ENCODE measurements at regions not wholly inside any gene's neighbourhood (a gene's known extent, or its start where the extent isn't known, plus 50 kb on each side); places are given as distances from the start of the nearest gene placed in this dataset.

DNA sequence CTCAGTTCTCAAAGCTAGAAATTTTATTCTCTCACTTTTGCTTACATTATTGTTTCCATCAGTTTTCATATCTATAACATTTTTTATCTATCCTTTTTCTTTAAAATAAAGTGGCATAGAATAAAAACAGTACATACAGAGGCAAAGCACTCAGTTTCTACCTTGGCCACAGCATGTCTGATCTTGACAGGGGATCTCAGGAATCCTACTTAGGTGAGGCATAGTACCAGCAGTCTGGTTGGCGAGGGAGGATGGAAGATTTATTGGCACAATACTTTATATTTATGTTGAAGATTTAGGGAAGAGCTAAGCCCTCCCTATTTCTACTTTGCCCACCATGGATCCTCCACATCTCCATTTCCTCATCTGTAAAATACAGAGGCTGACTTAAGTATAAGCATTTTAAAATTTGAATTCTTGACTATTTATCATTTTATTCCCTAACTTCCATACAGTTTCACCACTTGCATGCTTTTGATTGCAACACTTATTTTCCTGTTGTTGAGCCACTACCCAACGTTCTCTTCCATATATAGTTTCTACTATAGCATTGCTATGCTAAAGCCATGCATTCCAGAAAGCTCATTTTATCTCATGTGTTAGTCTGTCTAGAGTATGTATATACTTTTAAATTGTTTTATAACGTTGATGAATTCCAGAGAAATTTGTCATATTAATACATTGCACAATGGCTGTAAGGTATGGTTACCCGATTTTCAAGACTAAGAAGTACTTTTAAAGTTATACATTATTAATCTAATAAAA is 506.7 kb downstream of the KCTD12 start:
- no peaks in the 10 kb centered on the region for H3K4me1 Mint-ChIP-seq (ENCODE audit: low read depth)
- H3K36me3 Mint-ChIP-seq (ENCODE audit: low read depth), result no peaks in the 10 kb centered on the region
- H3K4me3 Mint-ChIP-seq, result no peak overlapping the region
- no peaks in the 10 kb centered on the region for H3K9me3 Mint-ChIP-seq
- H3K27ac Mint-ChIP-seq, result no peak overlapping the region
- DNase-seq (ENCODE audit: low spot score), result no peak
- H3K27me3 Mint-ChIP-seq (ENCODE audit: low read depth), result no peaks in the 10 kb centered on the region

- Mint-ChIP-seq H3K27ac (no peak overlapping the region), H3K4me3 (no peak overlapping the region), H3K36me3 (ENCODE audit: low read depth) (no peaks in the 10 kb centered on the region), H3K9me3 (no peaks in the 10 kb centered on the region), H3K4me1 (ENCODE audit: low read depth) (no peaks in the 10 kb centered on the region), H3K27me3 (ENCODE audit: low read depth) (no peaks in the 10 kb centered on the region)
- no peak for DNase-seq (ENCODE audit: low spot score)
These were observed 507.4 kb downstream of the KCTD12 start for GRCh38 chr13:76378767-76379166.

- H3K36me3 Mint-ChIP-seq (ENCODE audit: low read depth), result no peaks in the 10 kb centered on the region
- no peak overlapping the region for H3K27ac Mint-ChIP-seq
- DNase-seq (ENCODE audit: low spot score), result no peak
- no peaks in the 10 kb centered on the region for H3K4me1 Mint-ChIP-seq (ENCODE audit: low read depth)
- no peaks in the 10 kb centered on the region for H3K27me3 Mint-ChIP-seq (ENCODE audit: low read depth)
- no peak overlapping the region for H3K4me3 Mint-ChIP-seq
- peaks cover 3% of the 10 kb centered on the region for H3K9me3 Mint-ChIP-seq
These were observed 522.4 kb downstream of the KCTD12 start for GRCh38 chr13:76363682-76364289.

- Mint-ChIP-seq H3K27ac (no peak overlapping the region), H3K9me3 (peaks cover under 1% of the 10 kb centered on the region), H3K4me1 (ENCODE audit: low read depth) (no peaks in the 10 kb centered on the region), H3K4me3 (no peak overlapping the region), H3K36me3 (ENCODE audit: low read depth) (no peaks in the 10 kb centered on the region), H3K27me3 (ENCODE audit: low read depth) (no peaks in the 10 kb centered on the region)
- DNase-seq (ENCODE audit: low spot score), result no peak
These were observed 524.3 kb downstream of the KCTD12 start for GRCh38 chr13:76361868-76362267.

DNA sequence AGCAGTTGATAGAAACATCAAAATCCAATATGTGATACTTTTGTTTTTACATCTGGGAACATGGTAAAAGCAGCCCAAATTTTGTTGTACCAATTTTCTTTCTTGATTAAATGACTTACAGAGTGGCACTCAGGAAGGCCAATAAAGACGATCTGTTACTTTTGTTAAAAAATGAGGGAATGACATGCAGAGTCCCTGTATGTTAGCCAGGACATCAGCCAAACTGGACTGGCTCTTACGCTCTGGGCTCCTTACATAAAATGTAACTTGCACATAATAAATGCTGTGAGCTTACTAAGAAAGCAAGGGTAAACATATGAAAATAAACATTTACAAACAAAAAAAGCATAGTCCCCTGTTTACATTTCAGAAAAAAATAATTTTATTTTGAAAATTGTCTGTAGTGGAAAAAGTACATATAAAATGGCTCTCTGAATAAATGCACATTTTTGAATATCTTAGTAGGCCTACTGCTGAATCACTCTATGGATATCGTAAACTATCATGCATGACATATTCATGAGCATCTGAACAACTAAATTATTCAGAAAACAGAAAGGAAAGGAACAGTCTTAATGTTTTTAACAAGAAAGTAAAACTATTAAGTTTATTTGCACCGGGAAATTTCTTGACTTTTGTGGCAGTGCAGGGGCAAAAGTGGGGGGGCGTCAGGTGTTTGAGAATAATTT is 534.5 kb downstream of the KCTD12 start:
- Mint-ChIP-seq H3K4me1 (ENCODE audit: low read depth) (no peaks in the 10 kb centered on the region), H3K36me3 (ENCODE audit: low read depth) (no peaks in the 10 kb centered on the region), H3K9me3 (no peaks in the 10 kb centered on the region), H3K27me3 (ENCODE audit: low read depth) (no peaks in the 10 kb centered on the region), H3K4me3 (no peak overlapping the region), H3K27ac (no peak overlapping the region)
- no peak for DNase-seq (ENCODE audit: low spot score)

GRCh38 chr13:76350399-76350798 is 535.8 kb downstream of the KCTD12 start:
- Mint-ChIP-seq H3K36me3 (ENCODE audit: low read depth) (no peaks in the 10 kb centered on the region), H3K4me3 (no peak overlapping the region), H3K4me1 (ENCODE audit: low read depth) (no peaks in the 10 kb centered on the region), H3K27me3 (ENCODE audit: low read depth) (no peaks in the 10 kb centered on the region), H3K27ac (no peak overlapping the region), H3K9me3 (no peaks in the 10 kb centered on the region)
- DNase-seq (ENCODE audit: low spot score), result no peak

DNA sequence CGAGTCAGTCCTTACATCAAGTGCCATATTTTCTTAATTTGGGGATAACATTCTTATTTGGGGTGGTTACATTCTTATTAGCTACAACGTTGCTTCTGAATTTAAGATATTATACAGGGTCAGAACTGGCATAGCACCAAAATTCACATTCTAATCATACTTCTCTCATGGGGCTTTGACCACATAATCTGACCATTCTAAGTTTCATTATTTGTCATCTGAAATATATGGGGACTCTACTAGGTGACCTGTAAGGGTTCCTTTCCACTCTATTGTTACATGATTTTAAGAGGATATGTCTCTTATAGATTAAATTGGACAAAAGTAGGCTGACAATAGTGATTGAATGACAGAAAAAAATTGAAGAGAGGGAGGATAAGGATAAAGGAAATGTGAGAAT is 536.5 kb downstream of the KCTD12 start:
- no peak overlapping the region for H3K27ac Mint-ChIP-seq
- no peaks in the 10 kb centered on the region for H3K27me3 Mint-ChIP-seq (ENCODE audit: low read depth)
- H3K9me3 Mint-ChIP-seq, result no peaks in the 10 kb centered on the region
- H3K36me3 Mint-ChIP-seq (ENCODE audit: low read depth), result no peaks in the 10 kb centered on the region
- H3K4me3 Mint-ChIP-seq, result no peak overlapping the region
- no peak for DNase-seq (ENCODE audit: low spot score)
- H3K4me1 Mint-ChIP-seq (ENCODE audit: low read depth), result no peaks in the 10 kb centered on the region

DNA sequence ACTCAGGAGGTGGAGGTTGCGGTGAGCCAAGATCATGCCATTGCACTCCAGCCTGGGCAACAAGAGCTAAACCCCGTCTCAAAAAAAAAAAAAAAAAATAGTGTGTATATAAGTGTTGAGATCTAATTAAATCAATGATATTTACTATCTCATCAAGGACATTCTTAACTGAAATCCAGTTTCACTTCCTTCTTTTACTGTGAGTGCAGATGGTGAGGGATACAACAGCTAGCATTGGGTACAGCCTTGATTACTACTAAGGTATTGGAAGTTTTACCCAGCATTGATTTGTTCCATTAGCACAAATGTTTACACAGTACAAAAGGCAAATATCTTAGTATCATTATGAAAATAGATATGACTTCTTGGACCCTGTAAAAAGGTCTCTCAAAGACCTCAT is 546.6 kb downstream of the KCTD12 start:
- Mint-ChIP-seq H3K27me3 (ENCODE audit: low read depth) (no peaks in the 10 kb centered on the region), H3K4me1 (ENCODE audit: low read depth) (no peaks in the 10 kb centered on the region), H3K27ac (no peak overlapping the region), H3K36me3 (ENCODE audit: low read depth) (no peaks in the 10 kb centered on the region), H3K4me3 (no peak overlapping the region), H3K9me3 (no peaks in the 10 kb centered on the region)
- no peak for DNase-seq (ENCODE audit: low spot score)

GRCh38 chr13:76338003-76338402 is 548.2 kb downstream of the KCTD12 start:
- Mint-ChIP-seq H3K36me3 (ENCODE audit: low read depth) (no peaks in the 10 kb centered on the region), H3K4me3 (no peak overlapping the region), H3K27me3 (ENCODE audit: low read depth) (no peaks in the 10 kb centered on the region), H3K4me1 (ENCODE audit: low read depth) (no peaks in the 10 kb centered on the region), H3K9me3 (no peaks in the 10 kb centered on the region), H3K27ac (no peak overlapping the region)
- DNase-seq (ENCODE audit: low spot score), result no peak

DNA sequence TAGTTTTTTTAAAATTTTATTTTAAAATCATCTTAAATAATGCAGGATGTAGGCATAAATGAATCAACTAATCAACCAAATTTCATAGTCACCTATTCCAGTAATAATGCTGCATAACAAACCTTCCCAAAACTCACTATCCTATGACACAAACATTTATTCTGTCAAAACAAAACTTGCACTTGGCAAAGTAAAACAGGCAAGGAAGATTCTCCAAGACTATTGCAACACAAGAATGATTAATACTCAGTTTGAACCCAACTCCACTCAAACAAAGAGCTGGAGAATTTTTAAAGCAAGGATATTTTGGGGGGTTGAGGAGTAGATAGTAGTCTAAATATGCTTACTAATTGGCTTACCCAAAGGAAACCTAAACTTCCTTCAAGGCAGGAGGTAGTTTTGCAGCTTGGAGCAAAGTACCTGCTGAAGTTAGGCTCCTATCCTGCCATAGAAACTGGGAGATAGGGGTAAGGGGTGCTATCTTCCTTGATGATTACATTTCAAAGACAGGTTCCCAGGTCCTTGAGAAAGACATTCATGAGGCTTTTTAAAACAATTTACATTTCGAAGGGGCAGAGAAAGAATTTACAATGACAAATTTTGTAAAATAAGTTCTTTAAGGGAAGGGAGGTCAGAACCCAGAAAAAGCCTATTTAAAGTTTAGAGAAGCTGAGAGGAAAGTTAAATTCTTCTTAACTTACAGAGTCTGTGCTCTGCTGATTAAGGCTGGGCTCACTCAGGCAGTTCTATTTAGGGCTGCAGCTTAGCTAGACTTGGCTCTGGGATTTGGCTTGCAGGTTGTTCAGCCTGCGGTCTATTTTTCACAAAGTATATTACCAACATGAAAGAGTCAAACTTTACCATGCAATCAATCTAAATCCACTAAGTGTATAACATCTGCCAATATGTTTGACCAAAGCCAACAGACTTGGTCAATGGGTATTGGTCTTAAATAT is 549.0 kb downstream of the KCTD12 start:
- Mint-ChIP-seq H3K9me3 (no peaks in the 10 kb centered on the region), H3K27ac (no peak overlapping the region)

GRCh38 chr13:76335463-76335862 is 550.7 kb downstream of the KCTD12 start:
- no peaks in the 10 kb centered on the region for H3K4me1 Mint-ChIP-seq (ENCODE audit: low read depth)
- H3K27me3 Mint-ChIP-seq (ENCODE audit: low read depth), result no peaks in the 10 kb centered on the region
- H3K9me3 Mint-ChIP-seq, result no peaks in the 10 kb centered on the region
- H3K4me3 Mint-ChIP-seq, result no peak overlapping the region
- no peak overlapping the region for H3K27ac Mint-ChIP-seq
- no peaks in the 10 kb centered on the region for H3K36me3 Mint-ChIP-seq (ENCODE audit: low read depth)
- no peak for DNase-seq (ENCODE audit: low spot score)

More for the DNA sequence above, 549.0 kb downstream of the KCTD12 start:
- Mint-ChIP-seq H3K36me3 (ENCODE audit: low read depth) (no peaks in the 10 kb centered on the region), H3K4me3 (no peak overlapping the region), H3K27me3 (ENCODE audit: low read depth) (no peaks in the 10 kb centered on the region), H3K4me1 (ENCODE audit: low read depth) (no peaks in the 10 kb centered on the region)
- DNase-seq (ENCODE audit: low spot score), result no peak

- Mint-ChIP-seq H3K4me3 (no peak overlapping the region), H3K27me3 (ENCODE audit: low read depth) (no peaks in the 10 kb centered on the region), H3K9me3 (no peaks in the 10 kb centered on the region), H3K4me1 (ENCODE audit: low read depth) (no peaks in the 10 kb centered on the region), H3K27ac (no peak overlapping the region), H3K36me3 (ENCODE audit: low read depth) (no peaks in the 10 kb centered on the region)
- DNase-seq (ENCODE audit: low spot score), result no peak
These were observed 554.1 kb downstream of the KCTD12 start for GRCh38 chr13:76331943-76332712.

DNA sequence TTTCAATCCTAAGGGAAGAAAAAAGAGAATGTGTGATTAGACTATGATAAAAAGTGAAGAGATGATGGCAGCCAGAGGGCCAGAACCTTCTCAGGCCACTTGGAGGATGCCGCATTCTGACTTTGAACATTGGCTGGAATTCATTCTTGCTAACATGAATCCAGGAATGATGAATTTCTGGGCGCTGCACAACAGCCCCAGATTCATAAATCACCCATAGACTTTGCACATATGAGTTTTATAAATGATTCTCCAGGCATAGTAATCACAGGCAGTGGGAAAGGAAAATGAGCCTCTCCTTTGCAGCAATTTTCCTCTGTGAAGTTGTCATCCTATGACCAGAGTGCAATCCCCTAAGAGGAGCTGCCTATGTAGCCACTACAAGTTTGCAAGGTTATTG is 555.4 kb downstream of the KCTD12 start:
- no peaks in the 10 kb centered on the region for H3K36me3 Mint-ChIP-seq (ENCODE audit: low read depth)
- no peak for DNase-seq (ENCODE audit: low spot score)
- no peak overlapping the region for H3K4me3 Mint-ChIP-seq
- H3K27ac Mint-ChIP-seq, result no peak overlapping the region
- H3K9me3 Mint-ChIP-seq, result no peaks in the 10 kb centered on the region
- no peaks in the 10 kb centered on the region for H3K27me3 Mint-ChIP-seq (ENCODE audit: low read depth)
- no peaks in the 10 kb centered on the region for H3K4me1 Mint-ChIP-seq (ENCODE audit: low read depth)
